HCT116 (cell line): ENCODE measurements at regions not wholly inside any gene's neighbourhood (a gene's known extent, or its start where the extent isn't known, plus 50 kb on each side); places are given as distances from the start of the nearest gene placed in this dataset.

Experiments used
- ATAC-seq: fragments of 200-7000 bp; cut with Tn5 transposase; 2 replicates; pipeline ENCODE4 v1.9.1; 2020; ENCODE audit warnings: mild to moderate bottlenecking, moderate library complexity
- BruUV-seq: library from RNA; stranded (reverse); fragments of 400-500 nt; replicated peaks from 2 replicates; lab custom pipeline; 2021; lab: Mats Ljungman, UMichigan
- CTCF ChIA-PET: fragments of 300-600 bp; sonication (Branson Sonifier 250); formaldehyde crosslinking; loops from one replicate; lab custom pipeline; 2021; ENCODE audit warnings: antibody characterized with exemption; lab: Charles Lee
- POLR2A ChIA-PET: fragments of 300-600, 350-600 bp; sonication (Branson Sonifier 250); formaldehyde crosslinking; loops from one replicate; lab custom pipeline; 2021; ENCODE audit warnings: antibody characterized with exemption; lab: Charles Lee
- RAD21 ChIA-PET, 2 experiments: fragments of 300-600 bp; sonication (Branson Sonifier 250); formaldehyde crosslinking; loops; one replicate each; lab custom pipeline; 2023; ENCODE audit warnings: low total read pairs in 2 of 2; ENCODE audit not compliant: uncharacterized antibody in 2 of 2, unreplicated experiment in 2 of 2, low non-redundant PET in 1 of 2; lab: Charles Lee
- DNase-seq: peaks from one replicate; pipeline ENCODE4 v3.0.0-alpha.2; 2010; ENCODE audit warnings: low read depth, low spot score
- H2AFZ ChIP-seq: fragments of 200-600 bp; shearing (Covaris generic), sonication (generic); 2 replicates; pipeline ENCODE4 v1.6.1; 2017; ENCODE audit warnings: low read depth, mixed run types, mixed read lengths, antibody characterized with exemption, low read length; ENCODE audit not compliant: poor library complexity, severe bottlenecking
- H3K27ac ChIP-seq: 2 replicates; pipeline ENCODE4 v1.5.1; 2012; ENCODE audit warnings: low read depth, low read length
- H3K27me3 ChIP-seq: fragments of 200-600 bp; sonication (generic); 2 replicates; pipeline ENCODE4 v1.6.1; 2016; ENCODE audit warnings: mixed run types, low read length, mixed read lengths; ENCODE audit not compliant: insufficient read depth
- H3K36me3 ChIP-seq, 2 experiments: fragments of 200-500 bp in 1 of 2; fragments of 200-600 bp in 1 of 2; sonication (Bioruptor generic) in 1 of 2; sonication (generic) in 1 of 2; 2 replicates each; pipeline versions ENCODE4 v1.5.1 to v1.6.1; 2014 to 2016; ENCODE audit warnings: low read length in 2 of 2, inconsistent platforms in 1 of 2, mixed read lengths in 1 of 2, mixed run types in 1 of 2; ENCODE audit not compliant: insufficient read depth in 2 of 2, control insufficient read depth in 1 of 2
- H3K4me1 ChIP-seq, 2 experiments: fragments of 200-600 bp in 1 of 2; sonication (generic) in 1 of 2; 2 replicates each; pipeline versions ENCODE4 v1.5.1 to v1.6.1; 2012 to 2017; ENCODE audit warnings: low read length in 2 of 2, inconsistent platforms in 1 of 2, mild to moderate bottlenecking in 1 of 2, mixed read lengths in 1 of 2, mixed run types in 1 of 2, moderate library complexity in 1 of 2; ENCODE audit not compliant: insufficient read depth in 2 of 2, control insufficient read depth in 1 of 2
- H3K4me2 ChIP-seq: fragments of 200-600 bp; sonication (generic); 2 replicates; pipeline ENCODE4 v1.6.1; 2017; ENCODE audit warnings: mixed run types, low read length, mixed read lengths
- H3K4me3 ChIP-seq, 2 experiments: fragments of 200-600 bp in 1 of 2; sonication (generic) in 1 of 2; replicated peaks in 1 of 2; 2 replicates each; pipeline ENCODE4 v1.5.1; 2011 to 2016; ENCODE audit warnings: low read length in 2 of 2, control low read depth in 1 of 2, low read depth in 1 of 2, mild to moderate bottlenecking in 1 of 2, mixed read lengths in 1 of 2, mixed run types in 1 of 2
- H3K79me2 ChIP-seq: fragments of 200-600 bp; sonication (generic); 2 replicates; pipeline ENCODE4 v1.6.1; 2017; ENCODE audit warnings: mild to moderate bottlenecking, mixed run types, low read length, moderate library complexity, mixed read lengths; ENCODE audit not compliant: insufficient read depth
- H3K9ac ChIP-seq: fragments of 200-600 bp; sonication (generic); 2 replicates; pipeline ENCODE4 v1.6.1; 2016; ENCODE audit warnings: low read length, mixed read lengths
- H3K9me2 ChIP-seq: fragments of 200-600 bp; sonication (generic), shearing (Covaris generic); 2 replicates; pipeline ENCODE4 v1.6.1; 2017; ENCODE audit warnings: mixed run types, mild to moderate bottlenecking, moderate library complexity; ENCODE audit not compliant: insufficient read depth
- H3K9me3 ChIP-seq, 2 experiments: fragments of 200-500 bp in 1 of 2; fragments of 200-600 bp in 1 of 2; sonication (Bioruptor generic) in 1 of 2; sonication (generic) in 1 of 2; 2 replicates each; pipeline ENCODE4 v1.6.1; 2014 to 2017; ENCODE audit warnings: low read length in 2 of 2, mixed read lengths in 2 of 2, inconsistent platforms in 1 of 2, low read depth in 1 of 2, mild to moderate bottlenecking in 1 of 2, mixed run types in 1 of 2, moderate library complexity in 1 of 2; ENCODE audit not compliant: control insufficient read depth in 1 of 2, insufficient read depth in 1 of 2
- H4K20me1 ChIP-seq: fragments of 200-600 bp; sonication (generic), shearing (Covaris generic); 2 replicates; pipeline ENCODE4 v1.6.1; 2017; ENCODE audit warnings: mixed run types, mild to moderate bottlenecking, moderate library complexity; ENCODE audit not compliant: insufficient read depth
- CTCF ChIP-seq, 3 experiments: fragments of 200-600 bp in 1 of 3; sonication (generic) in 1 of 3; IDR thresholded peaks in 2 of 3; conservative IDR thresholded peaks in 1 of 3; 2 replicates each; pipeline ENCODE4 v1.5.1; 2012 to 2017; ENCODE audit warnings: low read depth in 2 of 3, low read length in 2 of 3, antibody characterized with exemption in 1 of 3, borderline replicate concordance in 1 of 3, control low read depth in 1 of 3, mild to moderate bottlenecking in 1 of 3, mixed read lengths in 1 of 3, mixed run types in 1 of 3, moderate library complexity in 1 of 3; ENCODE audit not compliant: insufficient read depth in 1 of 3
- EGR1 ChIP-seq: IDR thresholded peaks from 2 replicates; pipeline ENCODE4 v1.6.1; 2012; ENCODE audit warnings: low read depth
- EZH2 ChIP-seq: fragments of 200-600 bp; sonication (generic); IDR thresholded peaks from 2 replicates; pipeline ENCODE4 v1.6.1; 2017; ENCODE audit warnings: antibody characterized with exemption, mixed run types
- EZH2phosphoT487 ChIP-seq: fragments of 200-600 bp; IDR thresholded peaks from 2 replicates; pipeline ENCODE4 v1.6.1; 2018; ENCODE audit warnings: antibody characterized with exemption, borderline replicate concordance
- JUND ChIP-seq: IDR thresholded peaks from 2 replicates; pipeline ENCODE4 v1.6.1; 2012
- MAX ChIP-seq: IDR thresholded peaks from 2 replicates; pipeline ENCODE4 v1.6.1; 2012
- POLR2A ChIP-seq: IDR thresholded peaks from 2 replicates; pipeline ENCODE4 v1.7.0; 2011; ENCODE audit warnings: borderline replicate concordance; ENCODE audit not compliant: insufficient read depth, insufficient read length; ENCODE audit errors: extremely low read depth
- POLR2AphosphoS5 ChIP-seq: IDR thresholded peaks from 2 replicates; pipeline ENCODE4 v1.6.1; 2011; ENCODE audit warnings: mild to moderate bottlenecking, low read depth, low read length, moderate library complexity
- RAD21 ChIP-seq: IDR thresholded peaks from 2 replicates; pipeline ENCODE4 v1.6.1; 2012; ENCODE audit warnings: low read depth, mild to moderate bottlenecking
- SIN3A ChIP-seq: IDR thresholded peaks from 2 replicates; pipeline ENCODE4 v1.6.1; 2012; ENCODE audit warnings: low read depth
- ZFX ChIP-seq: fragments of 450-650 bp; IDR thresholded peaks from 2 replicates; pipeline ENCODE4 v1.6.1; 2017
- ZNF274 ChIP-seq: fragments of 200-500 bp; sonication (Bioruptor generic); IDR thresholded peaks from 2 replicates; pipeline ENCODE4 v1.6.1; 2014; ENCODE audit warnings: mild to moderate bottlenecking, low read depth, low read length, inconsistent platforms
- intact Hi-C: fragments of 100-400 bp; cut with micrococcal nuclease; formaldehyde crosslinking; loops from 2 replicates; pipeline ENCODE4 v1.10.0; 2022
- TF ChIP-seq, protein P1 (sequence below): IDR thresholded peaks from 2 replicates; pipeline ENCODE4 v1.6.1; 2011; ENCODE audit warnings: mild to moderate bottlenecking, low read length, moderate library complexity; ENCODE audit not compliant: insufficient replicate concordance; ENCODE audit errors: extremely low read depth

GRCh38 chr10:69745698-69746097, 56.0 kb upstream of the COL13A1 start:
- no peak for TF ChIP-seq EZH2phosphoT487
- TF ChIP-seq RAD21, result no peak
- TF ChIP-seq SIN3A, result no peak
- no peak for TF ChIP-seq EGR1
- no peak for TF ChIP-seq JUND
- no peak for TF ChIP-seq POLR2AphosphoS5
- TF ChIP-seq POLR2A, result no peak
- TF ChIP-seq EZH2, result no peak
- H3K4me1 ChIP-seq, result peaks cover 0 to 11% of the 10 kb centered on the region in 2 experiments; a peak in 1 of 4 replicates
- no peak for DNase-seq
- ChIA-PET RAD21 (no interaction called here), POLR2A (no interaction called here), CTCF (interaction anchor here (1.3 to 1.8 kb wide), 3 partner anchors 29 to 56 kb away, joined by 3 to 6 read pairs (median 5); no protein-coding TSS in a partner anchor)
- H3K9ac ChIP-seq, result no peak overlapping the region
- ATAC-seq, result no peak
- H3K27me3 ChIP-seq, result no peaks in the 10 kb centered on the region
- no peak overlapping the region for H3K27ac ChIP-seq
- no peaks in the 10 kb centered on the region for H3K9me2 ChIP-seq
- H3K4me3 ChIP-seq, result no peak overlapping the region
- H3K9me3 ChIP-seq, result no peaks in the 10 kb centered on the region
- no TSS peak for BruUV-seq
- H3K36me3 ChIP-seq, result no peaks in the 10 kb centered on the region
- H4K20me1 ChIP-seq, result no peaks in the 10 kb centered on the region
- no peak overlapping the region for H3K4me2 ChIP-seq
- H2AFZ ChIP-seq, result no peak overlapping the region
- intact Hi-C loops, result no loop called here
- no peaks in the 10 kb centered on the region for H3K79me2 ChIP-seq

DNA sequence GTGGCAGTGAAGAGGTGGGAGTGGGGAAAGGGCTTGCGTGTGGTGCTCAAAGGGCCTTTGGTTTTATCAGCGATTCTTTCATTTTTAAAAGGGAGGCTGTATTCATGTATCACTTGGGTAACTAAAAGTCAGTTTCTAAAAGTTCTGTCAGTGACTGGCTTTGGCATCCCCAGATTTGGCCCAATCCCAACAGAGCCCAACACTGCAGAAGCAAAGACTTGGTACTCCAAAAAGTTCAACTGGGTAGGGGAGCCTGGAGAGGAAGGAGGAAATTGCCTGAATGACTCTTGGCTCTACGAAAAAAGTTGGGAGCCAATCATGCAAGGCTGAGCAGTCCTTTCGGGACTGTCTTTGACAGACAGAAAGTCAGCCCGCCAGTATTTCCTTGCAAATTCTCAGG, 54.5 kb upstream of the COL13A1 start:
- Histone ChIP-seq H3K9ac (no peak overlapping the region), H3K27ac (no peak overlapping the region), H3K79me2 (no peaks in the 10 kb centered on the region), H2AFZ (no peak overlapping the region), H3K36me3 (no peaks in the 10 kb centered on the region), H3K4me2 (no peak overlapping the region), H3K9me2 (no peaks in the 10 kb centered on the region), H3K9me3 (no peaks in the 10 kb centered on the region), H3K4me1 (peaks cover 0 to 11% of the 10 kb centered on the region in 2 experiments; a peak in 1 of 4 replicates), H3K27me3 (no peaks in the 10 kb centered on the region), H3K4me3 (no peak overlapping the region), H4K20me1 (no peaks in the 10 kb centered on the region)
- BruUV-seq, result no TSS peak
- DNase-seq (no peak), ATAC-seq (no peak)
- ChIA-PET CTCF (no interaction called here), POLR2A (no interaction called here), RAD21 (no interaction called here)
- intact Hi-C loops, result no loop called here
- TF ChIP-seq, protein P1, sequence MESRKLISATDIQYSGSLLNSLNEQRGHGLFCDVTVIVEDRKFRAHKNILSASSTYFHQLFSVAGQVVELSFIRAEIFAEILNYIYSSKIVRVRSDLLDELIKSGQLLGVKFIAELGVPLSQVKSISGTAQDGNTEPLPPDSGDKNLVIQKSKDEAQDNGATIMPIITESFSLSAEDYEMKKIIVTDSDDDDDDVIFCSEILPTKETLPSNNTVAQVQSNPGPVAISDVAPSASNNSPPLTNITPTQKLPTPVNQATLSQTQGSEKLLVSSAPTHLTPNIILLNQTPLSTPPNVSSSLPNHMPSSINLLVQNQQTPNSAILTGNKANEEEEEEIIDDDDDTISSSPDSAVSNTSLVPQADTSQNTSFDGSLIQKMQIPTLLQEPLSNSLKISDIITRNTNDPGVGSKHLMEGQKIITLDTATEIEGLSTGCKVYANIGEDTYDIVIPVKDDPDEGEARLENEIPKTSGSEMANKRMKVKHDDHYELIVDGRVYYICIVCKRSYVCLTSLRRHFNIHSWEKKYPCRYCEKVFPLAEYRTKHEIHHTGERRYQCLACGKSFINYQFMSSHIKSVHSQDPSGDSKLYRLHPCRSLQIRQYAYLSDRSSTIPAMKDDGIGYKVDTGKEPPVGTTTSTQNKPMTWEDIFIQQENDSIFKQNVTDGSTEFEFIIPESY, result no peak
- TF ChIP-seq ZFX (no peak), CTCF (IDR thresholded peaks at IDR 0.05 in 2 of 3, conservative IDR thresholded peaks at IDR 0.05 in 1 of 3; ENCODE audit: borderline replicate concordance in 1 of 3, insufficient read depth in 1 of 3, low read depth in 2 of 3, low read length in 2 of 3) (no peak), EZH2phosphoT487 (no peak), JUND (no peak), RAD21 (no peak), MAX (no peak), ZNF274 (no peak)
